Urothelium cell line (cell line): ENCODE measurements at regions not wholly inside any gene's neighbourhood (a gene's known extent, or its start where the extent isn't known, plus 50 kb on each side); places are given as distances from the start of the nearest gene placed in this dataset.
A peak's percentile ranks its signal among the peaks of the same experiment; 100 is the strongest.
"Not testable (repeated sequence)": the region's sequence is repeated elsewhere in the genome, so short reads cannot be mapped to it uniquely, and the experiment has no call there.

Experiments
- DNase-seq: peaks from one replicate; pipeline ENCODE4 v3.0.0; 2011; ENCODE audit warnings: low spot score, mixed read lengths
- FAIRE-seq: peaks from 2 replicates; lab custom pipeline; 2011; peaks lifted over from hg19 to GRCh38; lab: Jason Lieb, UNC

DNA sequence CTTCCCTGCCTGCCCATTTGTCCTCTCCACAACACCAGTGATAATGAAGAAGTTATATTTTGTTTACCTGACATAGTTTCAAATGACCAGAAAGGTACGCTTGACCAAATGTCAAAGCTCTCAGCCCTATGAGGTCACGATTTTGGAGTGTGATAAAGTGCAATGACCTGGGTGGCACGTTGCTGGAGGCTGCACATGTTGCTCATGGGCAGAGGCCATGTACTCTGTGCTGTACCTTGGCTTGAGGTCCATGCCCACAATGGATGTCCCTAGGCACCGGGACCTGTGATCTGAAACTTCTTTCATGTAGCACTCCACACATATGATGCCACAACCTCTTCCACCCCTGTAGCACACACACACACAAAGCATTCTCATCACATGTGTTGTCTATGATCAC, 164.0 kb upstream of the HEY2 start:
- DNase-seq (no peak), FAIRE-seq (peak; percentile 69)

DNA sequence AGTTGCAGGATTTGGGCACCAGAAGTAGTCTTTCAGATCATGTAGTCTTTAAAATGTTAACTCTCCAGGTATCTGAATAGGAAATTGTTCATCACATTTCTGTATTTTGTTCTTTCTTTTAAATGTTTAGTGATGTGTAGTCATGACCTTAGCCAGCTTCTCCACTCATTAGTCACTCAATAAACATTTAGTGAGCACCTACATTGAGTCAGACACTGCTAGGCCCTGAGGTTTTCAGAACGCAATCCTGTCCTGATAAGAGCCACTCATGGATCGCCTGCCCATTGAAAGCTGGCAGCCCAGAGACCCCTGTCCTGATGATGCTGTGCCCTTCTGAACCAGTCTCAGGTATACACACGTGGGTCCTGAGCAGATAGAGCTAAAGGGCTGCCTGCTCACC, 163.4 kb upstream of the HEY2 start:
- FAIRE-seq (no peak), DNase-seq (peak; percentile 39)

DNA sequence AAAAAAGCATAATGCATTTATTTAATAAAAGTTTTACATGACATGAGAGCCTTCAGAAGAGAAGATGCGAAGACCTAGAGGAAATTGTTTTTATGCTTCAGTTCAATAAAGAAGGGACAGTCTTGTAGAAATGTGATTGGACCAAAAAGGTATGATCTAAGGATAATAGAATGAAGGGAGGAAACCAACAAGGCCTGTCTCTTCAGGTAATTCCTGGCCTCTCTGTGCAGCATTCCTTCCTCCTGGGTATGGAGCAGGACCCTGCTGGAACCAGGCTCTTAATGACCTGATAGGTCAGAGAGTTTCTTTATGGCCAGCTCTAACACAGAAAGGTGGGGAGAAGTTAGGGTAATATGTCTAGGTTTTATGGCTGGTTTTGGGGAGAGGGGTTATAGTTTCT, 162.8 kb upstream of the HEY2 start:
- DNase-seq (no peak), FAIRE-seq (no peak)

DNA sequence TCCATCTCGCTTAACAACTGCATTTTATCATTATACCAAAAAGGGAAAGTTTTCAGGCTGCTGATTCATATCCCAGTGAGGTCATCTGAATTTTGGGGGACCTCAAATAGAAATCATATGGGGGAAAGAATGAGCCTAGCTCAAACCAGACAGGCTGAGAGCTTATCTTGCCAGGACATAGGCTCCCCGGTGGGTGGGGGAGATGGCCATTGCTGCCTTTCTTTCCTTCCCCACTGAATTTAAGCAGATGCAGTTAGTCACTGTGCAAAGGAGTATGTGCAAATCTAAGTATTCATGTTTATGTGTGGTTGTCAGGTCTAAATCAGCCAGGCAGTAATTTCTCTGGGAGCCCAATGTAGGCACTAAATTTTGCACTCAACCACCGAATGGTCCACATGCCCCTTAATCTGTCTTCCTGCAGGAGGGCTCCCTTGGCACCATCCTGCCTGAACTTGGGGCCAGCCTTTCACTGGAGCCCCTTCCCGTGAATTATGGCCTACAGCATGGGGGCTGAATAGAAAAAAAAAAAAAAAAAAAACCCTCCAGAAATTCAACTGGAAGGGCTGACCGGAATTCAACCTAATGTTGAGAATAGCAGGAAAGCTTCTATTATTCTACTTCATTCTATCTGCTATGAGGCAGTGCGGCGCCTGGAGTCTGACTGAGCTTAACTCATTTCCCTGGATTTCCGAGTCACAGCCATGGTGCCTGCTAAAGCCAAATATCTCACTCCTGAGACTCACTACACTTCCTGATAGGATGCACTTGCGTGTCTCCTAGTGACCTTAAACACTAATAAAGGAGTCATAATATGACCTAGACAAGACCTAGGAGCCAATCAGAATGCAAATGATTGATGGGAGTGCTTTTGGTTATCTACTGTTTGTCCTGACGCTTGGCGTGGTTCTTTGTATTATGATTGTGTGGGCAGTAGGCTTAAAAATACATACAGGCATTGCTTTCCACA, 161.5 kb upstream of the HEY2 start:
- no peak for DNase-seq
- no peak for FAIRE-seq

DNA sequence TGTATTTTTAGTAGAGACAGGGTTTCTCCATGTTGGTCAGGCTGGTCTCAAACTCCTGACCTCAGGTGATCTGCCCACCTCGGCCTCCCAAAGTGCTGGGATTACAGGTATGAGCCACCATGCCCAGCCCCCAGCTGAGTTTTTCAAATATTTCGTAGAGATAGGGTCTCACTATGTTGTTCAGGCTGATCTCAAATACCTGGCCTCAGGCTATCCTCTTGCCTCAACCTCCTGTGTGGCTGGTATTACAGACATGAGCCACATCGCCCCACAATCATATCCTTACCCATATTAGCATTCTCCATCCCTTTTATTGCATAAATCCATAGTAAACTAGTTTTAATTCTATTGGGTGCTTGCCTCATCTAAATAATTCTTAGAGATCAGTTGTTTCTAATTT, 157.6 kb upstream of the HEY2 start:
- DNase-seq, FAIRE-seq: not testable (repeated sequence)

DNA sequence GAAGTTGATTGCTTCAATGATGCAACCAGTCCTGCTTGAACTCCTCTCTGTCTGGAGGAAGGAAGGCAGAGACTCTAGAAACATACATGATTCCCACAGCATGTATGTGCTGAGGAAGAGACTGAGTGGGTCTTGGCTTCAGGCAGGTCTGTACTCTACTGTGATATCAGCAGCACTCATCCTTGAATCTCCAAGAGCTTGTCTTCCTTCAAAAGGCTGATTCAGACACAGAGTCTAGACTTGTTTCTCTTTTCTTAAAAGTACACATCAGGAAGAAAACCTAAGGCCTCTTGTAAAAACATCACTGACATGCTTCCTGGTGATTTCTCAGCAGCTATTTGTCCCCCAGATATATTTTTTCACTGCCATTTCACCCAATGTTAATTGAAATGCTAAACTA, 155.7 kb upstream of the HEY2 start:
- no peak for DNase-seq
- FAIRE-seq = no peak

DNA sequence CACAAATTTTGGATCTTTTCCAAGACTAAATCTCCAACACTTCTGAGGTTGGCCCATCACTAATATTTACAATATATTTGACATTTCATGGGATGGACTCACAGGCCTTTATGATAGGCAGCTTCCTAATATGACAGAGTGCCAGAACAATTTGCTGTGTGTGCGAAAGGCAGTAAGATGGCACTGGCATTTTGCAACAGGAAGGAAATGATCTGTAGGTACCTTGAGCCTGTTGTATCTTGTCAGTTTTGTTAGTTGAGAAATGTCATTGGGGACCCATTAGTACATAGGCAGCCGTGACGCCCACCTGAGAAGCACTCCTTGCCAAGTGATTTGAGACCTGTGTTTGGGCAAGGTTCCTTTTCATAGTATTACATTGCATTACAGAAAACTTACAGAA, 153.4 kb upstream of the HEY2 start:
- no peak for FAIRE-seq

DNA sequence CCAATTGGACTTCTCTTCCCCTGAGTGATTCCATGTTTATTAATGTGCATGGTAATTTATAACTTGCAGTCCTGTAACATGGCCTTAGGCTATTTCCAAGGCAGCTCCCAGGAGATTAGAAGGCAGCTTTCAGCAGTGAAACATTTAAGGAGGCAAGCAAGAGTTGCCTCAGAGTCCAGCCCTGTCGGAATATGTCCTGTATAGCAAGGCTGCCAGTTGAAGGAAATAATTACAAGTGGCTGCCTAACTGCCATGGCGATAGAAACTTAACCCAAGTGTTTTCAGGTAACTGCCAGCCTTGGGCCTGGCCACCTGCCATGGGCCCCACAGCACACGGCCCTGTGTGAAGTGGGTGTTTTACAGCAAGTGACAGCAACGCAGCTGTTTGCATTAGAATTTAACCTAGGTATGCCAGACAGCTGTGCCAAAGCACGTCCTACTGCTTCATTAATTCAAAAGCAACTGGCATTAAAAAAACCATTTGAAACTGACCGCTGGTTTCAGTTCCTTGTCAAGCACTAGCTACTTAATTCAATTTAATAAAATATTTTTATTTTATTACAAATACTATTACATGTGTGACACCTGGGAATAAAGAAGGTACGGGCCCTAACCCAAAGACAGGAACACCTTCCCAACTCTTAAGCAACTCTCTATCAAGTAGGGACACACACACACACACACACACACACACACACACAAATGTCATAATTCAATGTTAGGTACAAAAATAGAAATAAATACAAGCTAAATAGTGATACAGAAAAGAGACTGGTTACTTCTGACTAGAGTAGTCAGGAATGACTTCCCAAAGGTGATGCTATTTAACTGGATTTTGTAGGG, 151.8 kb upstream of the HEY2 start:
- FAIRE-seq = no peak
- DNase-seq = no peak

More for the DNA sequence above, 153.4 kb upstream of the HEY2 start:
- no peak for DNase-seq

DNA sequence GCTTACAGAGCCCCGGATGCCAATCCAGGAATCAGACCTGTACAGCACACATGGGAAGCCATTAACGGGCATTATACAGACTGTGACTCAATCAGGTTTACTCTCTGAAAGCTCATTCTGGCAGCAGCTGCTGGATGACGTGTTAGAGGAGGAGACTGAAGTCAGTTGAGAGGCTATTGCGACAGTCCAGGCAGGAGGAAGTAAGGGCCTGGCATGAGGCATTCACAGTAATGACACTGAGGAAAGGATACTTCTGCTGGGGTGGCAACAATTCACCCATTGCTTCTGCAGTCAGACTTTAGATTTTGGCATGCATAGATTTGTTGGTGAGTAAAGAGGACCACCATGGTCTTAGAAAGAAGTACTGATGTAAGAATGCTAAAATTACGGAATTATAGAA, 151.0 kb upstream of the HEY2 start:
- FAIRE-seq (no peak), DNase-seq (no peak)

DNA sequence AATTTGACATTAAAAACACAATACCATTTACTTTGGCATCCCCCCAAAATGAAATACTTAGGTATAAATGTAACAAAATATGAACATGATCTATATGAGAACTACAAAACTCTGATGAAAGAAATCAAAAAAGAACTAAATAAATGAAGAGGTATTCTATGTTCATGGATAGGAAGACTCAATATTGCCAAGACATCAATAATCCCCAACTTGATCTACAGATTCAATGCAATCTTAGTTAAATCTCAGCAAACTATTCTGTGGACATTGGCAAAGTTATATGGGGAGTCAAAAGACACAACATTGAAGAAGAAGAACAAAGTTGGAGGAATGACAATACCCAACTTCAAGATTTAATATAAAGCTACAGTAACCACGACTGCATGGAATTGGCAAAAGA, 145.2 kb upstream of the HEY2 start:
- FAIRE-seq (no peak), DNase-seq (no peak)

DNA sequence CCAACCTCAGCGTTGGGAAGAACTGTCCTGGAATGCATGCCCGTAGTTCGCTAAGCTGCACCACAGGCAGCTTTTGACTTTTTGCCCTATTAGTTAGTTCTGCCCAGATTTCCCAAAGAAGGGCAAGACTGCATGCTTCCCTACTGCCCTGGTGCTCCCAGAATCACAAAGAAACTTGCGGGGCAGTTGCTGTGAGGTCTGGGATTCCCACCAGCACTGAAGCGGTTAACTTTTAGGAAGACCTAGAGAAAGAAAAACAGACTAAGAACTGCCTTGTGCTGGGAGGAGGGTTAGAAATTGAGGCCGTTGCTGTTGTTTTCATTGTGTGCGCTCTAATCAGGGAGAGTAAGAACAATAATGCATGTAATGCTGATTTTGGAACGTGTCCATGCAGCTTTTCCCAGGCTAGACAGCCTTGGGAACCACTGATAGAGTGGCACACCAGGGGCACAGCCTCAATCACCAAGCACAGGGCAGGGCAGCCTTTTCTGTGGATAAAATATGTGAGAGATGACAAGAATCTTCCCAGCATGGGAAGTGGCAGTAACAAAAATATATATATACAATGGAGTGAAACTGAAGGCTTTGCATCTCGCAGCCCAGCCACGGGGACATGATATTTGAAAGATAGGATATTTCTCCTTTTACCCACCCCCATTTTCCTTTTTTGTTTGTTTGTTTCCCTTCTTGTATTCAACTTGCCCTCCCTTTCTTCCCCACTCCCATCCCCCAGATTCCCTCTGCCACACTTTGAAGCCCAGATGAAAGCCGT, 137.7 kb upstream of the HEY2 start:
- no peak for DNase-seq

DNA sequence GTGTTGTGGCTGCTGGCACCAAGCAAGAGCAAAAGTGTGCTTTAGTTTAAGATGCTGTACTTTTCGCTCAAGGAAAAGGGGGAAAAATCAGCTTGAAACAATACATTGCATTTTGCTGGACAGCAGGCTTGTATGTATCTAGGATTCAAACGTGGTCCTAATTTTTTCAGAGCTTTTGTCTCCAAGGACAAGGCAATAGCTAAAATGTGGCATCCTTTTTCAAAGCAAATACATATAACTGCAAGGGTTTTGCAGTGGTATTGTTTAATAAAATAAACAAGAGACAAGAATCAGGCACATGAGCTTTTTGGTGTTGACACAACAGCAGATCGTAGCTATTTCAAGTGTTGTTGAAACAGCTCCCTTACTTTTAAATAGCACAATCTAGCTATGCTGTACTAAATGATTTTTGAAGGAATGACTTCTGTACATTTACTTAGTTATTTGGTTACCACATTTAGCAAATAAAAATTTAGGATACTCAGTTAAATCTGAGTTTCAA, 137.0 kb upstream of the HEY2 start:
- no peak for DNase-seq
- FAIRE-seq = no peak

More for the DNA sequence above, 137.7 kb upstream of the HEY2 start:
- no peak for FAIRE-seq

DNA sequence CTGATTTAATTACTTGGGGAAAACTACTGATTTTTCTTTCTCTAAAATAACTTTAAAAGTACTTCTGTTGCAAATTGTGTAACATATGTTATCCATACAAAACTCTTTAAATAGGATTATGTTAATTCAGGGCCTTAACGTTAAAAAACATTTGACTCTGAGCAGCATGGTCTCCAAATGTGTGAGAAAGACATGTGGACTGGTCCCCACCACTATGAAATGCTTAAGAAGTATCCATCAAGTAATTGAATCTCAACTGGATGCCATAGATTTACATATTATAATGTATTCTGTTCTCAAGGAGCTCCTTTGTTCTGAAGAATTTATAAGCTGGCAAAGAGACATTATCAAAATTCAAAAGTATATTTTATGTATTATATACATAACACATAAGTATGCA, 130.8 kb upstream of the HEY2 start:
- no peak for DNase-seq
- no peak for FAIRE-seq

DNA sequence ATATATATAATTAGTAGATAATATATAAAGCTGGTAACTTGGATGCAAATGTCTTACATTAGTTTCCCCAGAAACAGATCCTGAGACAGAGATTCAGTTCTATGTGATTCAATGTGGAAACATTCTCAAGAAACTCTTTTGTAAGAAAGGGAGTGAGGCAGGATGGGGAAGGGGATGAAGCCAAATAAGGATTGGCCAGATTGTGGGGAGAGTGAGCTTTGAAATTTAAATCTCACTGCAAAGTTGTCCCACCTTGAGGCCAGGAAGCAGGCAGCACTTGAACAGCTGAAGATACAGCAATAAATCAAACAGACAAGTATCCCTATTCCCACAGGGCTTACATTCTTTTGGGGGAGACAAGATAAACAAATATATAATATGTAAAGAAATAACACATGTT, 126.3 kb upstream of the HEY2 start:
- FAIRE-seq (no peak), DNase-seq (no peak)

DNA sequence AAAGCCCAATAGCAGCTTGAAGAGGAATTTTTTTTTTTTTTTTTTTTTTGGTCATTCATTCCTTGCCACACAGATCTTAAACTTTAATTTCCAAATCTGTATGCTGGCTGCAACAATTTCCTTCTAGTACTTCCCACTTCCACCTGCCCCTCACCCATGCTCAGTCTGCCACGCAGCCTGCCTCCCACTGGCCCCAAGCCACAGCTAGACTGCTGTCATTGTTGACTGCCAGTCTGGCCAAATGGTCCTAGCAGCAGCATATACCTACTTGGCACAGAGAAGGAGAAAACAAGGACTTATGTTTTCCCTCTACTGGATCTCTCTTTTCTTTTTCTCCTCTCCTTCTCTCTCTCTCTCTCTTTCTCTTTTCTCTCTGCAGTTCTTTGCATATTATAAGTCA, 118.3 kb upstream of the HEY2 start:
- FAIRE-seq = no peak

DNA sequence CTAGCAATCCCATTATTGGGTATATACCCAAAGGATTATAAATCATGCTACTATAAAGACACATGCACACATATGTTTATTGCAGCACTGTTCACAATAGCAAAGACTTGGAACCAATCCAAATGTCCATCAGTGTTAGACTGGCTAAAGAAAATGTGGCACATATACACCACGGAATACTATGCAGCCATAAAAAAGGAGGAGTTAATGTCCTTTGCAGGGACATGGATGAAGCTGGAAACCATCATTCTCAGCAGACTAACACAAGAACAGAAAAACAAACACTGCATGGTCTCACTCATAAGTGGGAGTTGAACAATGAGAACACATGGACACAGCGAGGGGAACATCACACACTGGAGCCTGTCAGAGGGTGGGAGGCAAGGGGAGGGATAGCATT, 113.4 kb upstream of the HEY2 start:
- not testable (repeated sequence) for FAIRE-seq, DNase-seq

More for the DNA sequence above, 118.3 kb upstream of the HEY2 start:
- no peak for DNase-seq

DNA sequence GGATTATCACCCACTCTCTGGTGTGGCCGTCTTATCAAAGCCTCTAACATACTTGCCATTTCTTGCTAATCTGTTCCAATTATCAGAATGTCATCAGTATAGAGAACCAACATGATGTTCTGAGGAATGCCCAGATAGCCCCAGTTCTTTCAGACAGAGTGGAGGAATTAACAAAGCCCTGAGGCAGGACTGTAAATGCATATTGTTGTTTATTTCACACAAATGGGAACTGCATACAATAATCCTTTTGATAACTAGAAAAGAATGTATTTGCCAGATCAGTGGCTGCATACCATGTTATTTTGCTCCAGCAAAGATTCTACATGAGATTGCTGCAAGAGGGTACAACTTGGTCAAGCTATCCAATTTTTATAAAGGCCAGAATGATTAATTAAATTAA, 112.8 kb upstream of the HEY2 start:
- DNase-seq (no peak), FAIRE-seq (no peak)

DNA sequence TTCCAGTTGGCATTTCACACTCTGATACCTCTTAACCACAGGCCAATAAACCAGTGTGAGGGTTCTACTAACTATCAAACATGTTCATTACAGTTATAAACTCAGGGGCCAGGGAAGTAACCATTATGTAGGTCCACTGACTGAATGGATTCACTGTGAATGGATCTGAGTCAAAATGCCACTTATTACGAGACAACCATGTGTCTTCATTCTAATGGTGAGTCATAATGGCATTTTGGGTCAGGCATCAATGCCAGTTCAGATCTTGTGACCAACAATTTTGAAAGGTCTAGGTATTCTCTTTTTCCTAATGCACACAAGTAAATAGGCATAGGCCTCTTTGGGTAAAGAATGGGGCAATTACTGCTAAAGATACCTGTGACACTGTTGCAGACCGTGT, 112.2 kb upstream of the HEY2 start:
- FAIRE-seq (no peak), DNase-seq (no peak)

DNA sequence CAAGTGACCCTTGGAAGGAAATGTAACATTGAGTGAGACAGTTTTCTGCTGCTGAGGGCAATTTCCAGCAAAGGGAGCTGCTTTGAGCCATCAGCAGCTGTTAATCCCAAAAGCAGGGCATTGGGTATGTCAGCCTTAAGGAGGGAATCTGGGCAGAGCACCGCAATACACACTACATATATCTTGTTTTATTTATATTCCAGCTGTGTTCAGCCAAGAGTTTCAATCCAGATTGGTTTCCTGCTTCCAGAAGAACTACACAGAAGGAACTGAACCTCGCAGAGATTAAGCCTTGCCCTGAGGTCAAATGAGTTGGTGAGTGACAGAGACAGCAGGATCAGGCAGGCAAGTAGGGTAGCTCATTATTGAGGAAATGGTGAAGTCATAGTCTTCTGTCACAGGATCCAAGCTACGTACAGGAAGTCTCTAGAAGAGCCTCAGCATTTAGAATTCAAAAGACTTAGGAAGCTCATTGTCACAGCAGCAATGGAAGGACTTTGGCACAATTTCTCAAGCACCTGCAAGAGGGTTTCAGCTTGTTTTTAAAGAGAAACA, 109.9 kb upstream of the HEY2 start:
- DNase-seq = no peak

DNA sequence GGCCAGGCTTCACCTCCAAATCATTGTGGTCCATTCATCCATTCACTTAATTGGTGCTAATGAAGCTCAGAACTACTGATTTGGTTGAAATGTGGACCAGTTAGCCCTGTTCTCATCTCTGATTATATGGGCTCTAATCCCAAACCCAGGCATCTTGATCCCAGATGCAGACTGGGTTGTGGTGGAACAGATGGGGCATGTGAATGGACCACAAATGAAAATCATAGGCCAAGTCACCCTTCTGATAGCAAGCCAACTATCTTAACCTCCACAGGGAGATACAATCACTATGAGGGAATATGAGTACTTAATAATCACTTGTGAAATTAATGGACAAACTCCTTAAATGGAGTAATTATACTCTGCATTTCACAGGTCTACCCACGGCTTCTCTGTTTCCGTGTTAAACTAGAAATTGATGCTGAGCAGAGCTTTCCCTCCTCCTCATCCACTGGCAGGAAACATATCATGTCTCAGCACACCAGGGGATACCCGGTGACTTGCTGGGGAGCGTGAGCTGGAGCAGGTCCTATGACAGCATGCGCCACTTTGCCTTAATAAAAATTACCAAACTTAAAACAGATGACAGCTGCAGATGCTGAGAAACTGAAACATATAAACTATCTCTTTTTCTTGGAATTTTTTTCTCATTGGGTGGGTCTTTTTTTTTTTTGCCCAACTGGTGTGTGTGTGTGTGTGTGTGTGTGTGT, 108.8 kb upstream of the HEY2 start:
- DNase-seq (no peak), FAIRE-seq (no peak)

More for the DNA sequence above, 109.9 kb upstream of the HEY2 start:
- FAIRE-seq = no peak
